Coronary artery (tissue), 2 donors: ENCODE measurements at regions not wholly inside any gene's neighbourhood (a gene's known extent, or its start where the extent isn't known, plus 50 kb on each side); places are given as distances from the start of the nearest gene placed in this dataset.

Experiments
- DNase-seq: peaks from one replicate; pipeline ENCODE4 v3.0.0-alpha.2; 2017; ENCODE audit warnings: low spot score
- H3K27ac ChIP-seq, 2 donors: fragments of 200-600 bp; sonication (generic); one replicate each; pipeline ENCODE4 v1.5.1; 2016 to 2019
- H3K4me3 ChIP-seq: fragments of 200-600 bp; sonication (generic); 2 replicates; pipeline ENCODE4 v1.5.1; 2016; ENCODE audit warnings: mild to moderate bottlenecking, moderate library complexity
- CTCF ChIP-seq: fragments of 200-600 bp; sonication (generic); IDR thresholded peaks from one replicate; pipeline ENCODE4 v1.5.1; 2019; ENCODE audit warnings: antibody characterized with exemption

DNA sequence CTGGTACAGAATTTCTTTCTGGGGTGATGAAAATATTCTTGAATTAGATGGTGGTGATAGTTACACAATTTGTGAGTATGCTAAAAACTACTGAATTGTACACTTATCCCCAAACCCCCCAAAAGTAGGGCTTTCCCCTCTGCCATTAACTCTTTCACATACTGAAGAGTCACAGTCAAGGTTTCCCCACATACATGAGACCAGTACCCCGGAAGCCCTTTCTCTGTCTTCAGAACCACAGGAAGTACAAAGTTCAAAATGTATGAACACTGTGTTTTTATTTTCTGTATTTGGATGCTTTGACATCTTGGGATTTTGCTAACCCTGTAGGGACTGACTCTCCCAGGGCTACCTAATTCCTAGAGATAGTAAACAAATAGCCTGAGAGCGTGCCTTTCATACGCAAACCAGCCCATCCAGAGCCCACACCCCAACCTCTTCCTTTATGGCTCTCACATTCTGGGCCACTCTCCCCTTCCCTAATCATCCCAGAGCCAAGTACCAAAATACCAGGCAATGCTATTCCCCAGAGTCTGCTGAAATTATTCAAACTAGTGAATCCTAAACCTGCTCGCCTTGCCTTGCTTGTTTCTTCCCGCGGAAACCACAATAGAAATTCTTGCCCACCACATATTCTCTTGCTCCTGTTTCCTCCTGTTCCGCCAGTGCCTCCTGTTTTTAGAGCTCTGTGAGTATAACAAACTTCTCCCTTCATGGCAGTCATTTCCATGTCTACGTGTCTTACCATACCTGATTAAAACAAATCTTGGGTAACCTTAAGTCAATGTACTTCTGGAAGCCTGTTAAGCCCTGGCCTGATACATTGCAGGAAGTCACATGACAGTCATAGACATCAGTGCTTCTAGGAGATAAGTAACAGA is 524.8 kb downstream of the FUT8 start:
- TF ChIP-seq CTCF: no peak
- Histone ChIP-seq H3K27ac (no peak overlapping the region), H3K4me3 (no peak overlapping the region)
- no peak for DNase-seq

- Histone ChIP-seq H3K4me3 (no peak overlapping the region), H3K27ac (no peak overlapping the region)
- no peak for DNase-seq
- TF ChIP-seq CTCF: no peak
Measured at GRCh38 chr14:65937960-65938316, 525.4 kb downstream of the FUT8 start.

DNA sequence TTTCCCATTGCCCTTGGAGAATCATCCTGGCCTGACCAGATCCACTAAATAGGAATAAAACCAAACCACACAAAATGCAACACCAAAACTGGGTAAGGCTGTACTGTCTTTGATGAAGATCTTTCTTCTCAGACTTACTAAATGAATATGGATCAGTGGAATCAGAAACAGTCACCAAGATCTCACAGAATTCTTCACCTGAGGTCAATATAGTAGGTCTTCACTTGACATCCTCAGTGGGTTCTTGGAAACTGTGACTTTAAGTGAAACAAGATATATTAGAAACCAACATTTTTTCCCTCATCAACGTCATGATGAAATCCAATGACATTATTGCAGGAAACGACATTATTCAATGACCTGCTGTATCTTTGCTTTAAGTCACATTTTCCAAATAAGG is 526.2 kb downstream of the FUT8 start:
- no peak for DNase-seq
- TF ChIP-seq CTCF: no peak
- H3K27ac ChIP-seq: no peak overlapping the region
- H3K4me3 ChIP-seq: no peak overlapping the region

DNA sequence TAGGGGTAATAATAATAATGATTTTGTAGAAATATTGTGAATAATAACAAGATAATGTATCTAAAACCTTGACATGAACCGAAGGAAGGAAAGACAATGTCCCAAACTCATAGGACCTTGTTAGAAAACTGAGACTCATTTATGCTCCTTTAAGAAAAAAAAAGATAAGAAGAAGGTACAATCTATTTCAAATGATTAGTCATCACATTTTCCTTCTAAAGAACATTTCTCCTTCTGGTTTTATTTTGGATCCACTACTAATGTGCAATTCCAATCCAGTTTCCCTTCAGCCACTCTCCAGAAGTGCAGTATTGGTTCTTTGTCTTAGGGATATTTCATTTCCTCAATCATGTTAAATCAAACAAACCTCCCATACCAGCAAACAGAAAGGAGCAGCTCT is 526.7 kb downstream of the FUT8 start:
- no peak for TF ChIP-seq CTCF
- Histone ChIP-seq H3K4me3 (no peak overlapping the region), H3K27ac (no peak overlapping the region)
- no peak for DNase-seq

- no peak for DNase-seq
- no peak overlapping the region for H3K27ac ChIP-seq
- TF ChIP-seq CTCF: no peak
- H3K4me3 ChIP-seq: no peak overlapping the region
Measured at GRCh38 chr14:65940056-65940735, 527.7 kb downstream of the FUT8 start.

- no peak for DNase-seq
- H3K27ac ChIP-seq: no peak overlapping the region
- no peak for TF ChIP-seq CTCF
- no peak overlapping the region for H3K4me3 ChIP-seq
Measured at GRCh38 chr14:65941091-65941490, 528.6 kb downstream of the FUT8 start.

DNA sequence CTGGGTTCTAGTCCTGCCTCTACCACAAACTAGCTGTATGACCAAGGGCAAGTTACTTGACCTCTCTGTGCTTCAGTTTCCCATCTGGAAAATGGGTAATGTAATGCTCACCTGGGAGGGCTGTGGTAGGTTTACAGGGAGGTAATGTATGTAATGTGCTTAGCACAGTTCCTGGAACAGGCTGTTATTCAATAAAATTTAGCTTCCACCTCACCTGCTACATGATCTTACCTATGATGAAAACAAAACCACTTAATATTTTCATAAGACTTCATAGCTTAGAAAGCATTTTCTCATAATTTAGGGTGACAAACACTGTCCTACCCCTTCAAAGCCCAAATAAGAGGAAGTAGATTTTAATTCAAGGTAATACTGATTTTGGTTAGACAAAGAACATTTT is 530.6 kb downstream of the FUT8 start:
- no peak for DNase-seq

More for the DNA sequence above, 530.6 kb downstream of the FUT8 start:
- H3K4me3 ChIP-seq: no peak overlapping the region
- TF ChIP-seq CTCF: no peak
- H3K27ac ChIP-seq: no peak overlapping the region
